SIG-M5 treated with dmso at 0.1 percent for 504 hours (cell line): ENCODE measurements at regions not wholly inside any gene's neighbourhood (a gene's known extent, or its start where the extent isn't known, plus 50 kb on each side); places are given as distances from the start of the nearest gene placed in this dataset.
"Not testable (repeated sequence)": the region's sequence is repeated elsewhere in the genome, so short reads cannot be mapped to it uniquely, and the experiment has no call there.

Experiments used
- DNase-seq: peaks from one replicate; lab custom pipeline; 2025; ENCODE audit not compliant: unreplicated experiment; lab: John Stamatoyannopoulos, UW

GRCh38 chr14:85883966-85884365, 354.0 kb downstream of the FLRT2 start:
- no peak for DNase-seq

- no peak for DNase-seq
These were observed 353.2 kb downstream of the FLRT2 start for GRCh38 chr14:85883101-85883500.

GRCh38 chr14:85881935-85882334, 352.0 kb downstream of the FLRT2 start:
- no peak for DNase-seq

- no peak for DNase-seq
These were observed 348.9 kb downstream of the FLRT2 start for GRCh38 chr14:85878874-85879273.

GRCh38 chr14:85873006-85873405, 343.1 kb downstream of the FLRT2 start:
- no peak for DNase-seq

GRCh38 chr14:85867450-85867849, 337.5 kb downstream of the FLRT2 start:
- DNase-seq: no peak

GRCh38 chr14:85865701-85866100, 335.8 kb downstream of the FLRT2 start:
- DNase-seq: no peak

GRCh38 chr14:85858634-85859033, 328.7 kb downstream of the FLRT2 start:
- no peak for DNase-seq

GRCh38 chr14:85856430-85856829, 326.5 kb downstream of the FLRT2 start:
- peak; percentile 15 for DNase-seq

- DNase-seq: no peak
These were observed 324.1 kb downstream of the FLRT2 start for GRCh38 chr14:85853996-85854526.

- no peak for DNase-seq
These were observed 323.0 kb downstream of the FLRT2 start for GRCh38 chr14:85852906-85853305.

- not testable (repeated sequence) for DNase-seq
These were observed 322.2 kb downstream of the FLRT2 start for GRCh38 chr14:85852123-85852522.

- DNase-seq: not testable (repeated sequence)
These were observed 300.6 kb downstream of the FLRT2 start for GRCh38 chr14:85830549-85830948.

- not testable (repeated sequence) for DNase-seq
These were observed 299.7 kb downstream of the FLRT2 start for GRCh38 chr14:85829601-85830000.

GRCh38 chr14:85824526-85824925, 294.6 kb downstream of the FLRT2 start:
- no peak for DNase-seq

- no peak for DNase-seq
These were observed 292.3 kb downstream of the FLRT2 start for GRCh38 chr14:85822236-85822635.

GRCh38 chr14:85817430-85817829, 287.5 kb downstream of the FLRT2 start:
- DNase-seq: no peak

- no peak for DNase-seq
These were observed 283.1 kb downstream of the FLRT2 start for GRCh38 chr14:85813040-85813439.

GRCh38 chr14:85811340-85811739, 281.4 kb downstream of the FLRT2 start:
- no peak for DNase-seq

GRCh38 chr14:85799668-85800067, 269.7 kb downstream of the FLRT2 start:
- DNase-seq: no peak

GRCh38 chr14:85798856-85799255, 268.9 kb downstream of the FLRT2 start:
- DNase-seq: no peak

- no peak for DNase-seq
These were observed 263.6 kb downstream of the FLRT2 start for GRCh38 chr14:85793533-85793932.

- DNase-seq: no peak
These were observed 259.6 kb downstream of the FLRT2 start for GRCh38 chr14:85789506-85789905.
